A549 (cell line): ENCODE measurements at regions not wholly inside any gene's neighbourhood (a gene's known extent, or its start where the extent isn't known, plus 50 kb on each side); places are given as distances from the start of the nearest gene placed in this dataset.

ENCODE experiments used
- CTCF ChIP-seq: fragments of >200 bp; sonication (Bioruptor Twin); formaldehyde crosslinking; IDR thresholded peaks from 3 replicates; pipeline ENCODE4 v1.5.1; 2016
- EP300 ChIP-seq, 2 experiments: fragments of >200 bp; sonication (Bioruptor Twin); formaldehyde crosslinking; IDR thresholded peaks; 2 replicates in 1 of 2; 3 replicates in 1 of 2; pipeline ENCODE4 v1.6.1; 2016 to 2017
- ESRRA ChIP-seq: fragments of 150-350 bp; IDR thresholded peaks from 2 replicates; pipeline ENCODE4 v1.6.1; 2014; ENCODE audit warnings: mild to moderate bottlenecking, low read length, borderline replicate concordance
- HDAC2 ChIP-seq: fragments of 200-600 bp; sonication (generic); IDR thresholded peaks from 2 replicates; pipeline ENCODE4 v1.6.1; 2016
- HOXA7 ChIP-seq: fragments of 250-450 bp; sonication (Bioruptor Pico); IDR thresholded peaks from 2 replicates; pipeline ENCODE4 v1.5.0; 2020; ENCODE audit warnings: mild to moderate bottlenecking, moderate library complexity
- JUN ChIP-seq, 2 experiments: fragments of >200 bp; sonication (Bioruptor Twin); formaldehyde crosslinking; IDR thresholded peaks; 2 replicates in 1 of 2; 3 replicates in 1 of 2; pipeline ENCODE4 v1.6.1; 2016 to 2017
- MAFK ChIP-seq: fragments of 450-650 bp; IDR thresholded peaks from 2 replicates; pipeline ENCODE4 v1.6.1; 2014; ENCODE audit not compliant: partially characterized antibody
- MAX ChIP-seq: IDR thresholded peaks from 2 replicates; pipeline ENCODE4 v1.6.1; 2012
- MAZ ChIP-seq: fragments of 150-350 bp; IDR thresholded peaks from 2 replicates; pipeline ENCODE4 v1.6.1; 2014; ENCODE audit warnings: antibody characterized with exemption, low read depth, low read length, borderline replicate concordance
- POLR2A ChIP-seq: IDR thresholded peaks from 2 replicates; pipeline ENCODE4 v1.6.1; 2012; ENCODE audit warnings: mild to moderate bottlenecking, low read length
- RAD21 ChIP-seq, 2 experiments: fragments of >200 bp in 1 of 2; sonication (Bioruptor Twin) in 1 of 2; formaldehyde crosslinking in 1 of 2; IDR thresholded peaks in 1 of 2; conservative IDR thresholded peaks in 1 of 2; 2 replicates in 1 of 2; 3 replicates in 1 of 2; pipeline ENCODE4 v1.6.1; 2012 to 2018; ENCODE audit warnings: inconsistent platforms in 1 of 2
- RFX5 ChIP-seq: fragments of 450-650 bp; IDR thresholded peaks from 2 replicates; pipeline ENCODE4 v1.7.1; 2014; ENCODE audit warnings: antibody characterized with exemption, mild to moderate bottlenecking, moderate library complexity

GRCh38 chr1:177355575-177355974 lies 184.8 kb downstream of the BRINP2 start:
- TF ChIP-seq RAD21 (conservative IDR thresholded peaks at IDR 0.05 in 1 of 2, IDR thresholded peaks at IDR 0.05 in 1 of 2), result peak; percentile 51 to 59
- no peak for TF ChIP-seq POLR2A
- no peak for TF ChIP-seq MAX
- no peak for TF ChIP-seq HOXA7 (CRISPR knock-in tag)
- TF ChIP-seq CTCF, result no peak
- TF ChIP-seq RFX5, result no peak
- no peak for TF ChIP-seq ESRRA
- TF ChIP-seq MAFK, result no peak
- TF ChIP-seq EP300 (IDR thresholded peaks at IDR 0.05), result no peak
- TF ChIP-seq JUN (IDR thresholded peaks at IDR 0.05), result no peak
- TF ChIP-seq MAZ, result no peak
- no peak for TF ChIP-seq HDAC2
